Stomach (tissue), 4 donors: ENCODE measurements at regions not wholly inside any gene's neighbourhood (a gene's known extent, or its start where the extent isn't known, plus 50 kb on each side); places are given as distances from the start of the nearest gene placed in this dataset.

Source experiments
- EP300 ChIP-seq: sonication (generic); formaldehyde crosslinking; IDR thresholded peaks from one replicate; pipeline ENCODE4 v1.6.1; 2017; ENCODE audit warnings: antibody characterized with exemption
- POLR2A ChIP-seq, 4 donors: fragments of 450-650 bp; IDR thresholded peaks; one replicate each; pipeline ENCODE4 v1.6.1; 2016; ENCODE audit warnings: antibody characterized with exemption in 4 of 4, control low read depth in 2 of 4, mild to moderate bottlenecking in 1 of 4, moderate library complexity in 1 of 4
- POLR2AphosphoS5 ChIP-seq, 3 donors: sonication (generic); formaldehyde crosslinking; IDR thresholded peaks; one replicate each; pipeline ENCODE4 v1.6.1; 2016; ENCODE audit warnings: antibody characterized with exemption in 3 of 3
- TF ChIP-seq, protein P1 (sequence below), 7 experiments: fragments of 450-650 bp in 4 of 7; fragments of 200-600 bp in 3 of 7; sonication (generic) in 3 of 7; IDR thresholded peaks; one replicate each; pipeline ENCODE4 v1.5.1; 2016 to 2019; ENCODE audit warnings: antibody characterized with exemption in 7 of 7, control low read depth in 2 of 7, mild to moderate bottlenecking in 1 of 7

DNA sequence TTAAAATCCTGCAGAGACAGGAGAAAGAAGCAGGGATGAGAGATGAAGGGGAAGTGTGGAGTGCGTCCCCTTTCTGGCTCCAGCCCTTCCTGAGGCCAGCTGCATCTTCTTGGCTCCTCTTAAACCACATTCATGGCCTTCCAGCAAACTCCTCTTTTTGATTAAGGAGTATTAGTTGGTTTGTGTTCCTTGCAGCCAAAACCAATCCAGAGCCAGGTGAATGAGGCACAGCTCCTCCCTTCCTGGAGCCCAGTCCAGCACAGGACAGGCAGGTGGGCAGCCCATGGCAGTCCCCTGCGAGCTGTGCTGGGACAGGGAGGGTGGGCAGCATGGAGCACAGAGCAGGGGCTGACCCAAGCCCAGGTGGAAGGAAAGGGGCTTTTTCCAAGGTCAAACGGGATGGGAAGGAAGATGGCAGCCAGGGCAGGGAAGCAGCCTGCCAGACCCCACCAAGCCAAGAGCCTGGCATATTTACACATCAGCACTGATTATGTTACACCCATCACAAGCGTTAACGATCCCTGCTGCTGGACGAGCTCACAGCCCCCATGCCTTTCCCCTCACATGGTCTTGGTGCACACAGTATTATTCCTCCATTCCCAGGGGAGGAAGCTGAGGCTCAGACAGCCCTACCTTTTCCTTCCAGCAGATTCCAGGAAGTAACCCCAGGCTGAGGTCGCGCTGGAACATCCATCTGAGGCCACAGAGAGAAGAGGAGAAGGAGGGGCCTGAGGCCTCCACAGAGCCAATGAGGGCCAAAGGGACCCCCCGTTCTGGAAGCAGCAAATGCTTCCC, 175.6 kb downstream of the SMAD6 start:
- TF ChIP-seq, protein P1, sequence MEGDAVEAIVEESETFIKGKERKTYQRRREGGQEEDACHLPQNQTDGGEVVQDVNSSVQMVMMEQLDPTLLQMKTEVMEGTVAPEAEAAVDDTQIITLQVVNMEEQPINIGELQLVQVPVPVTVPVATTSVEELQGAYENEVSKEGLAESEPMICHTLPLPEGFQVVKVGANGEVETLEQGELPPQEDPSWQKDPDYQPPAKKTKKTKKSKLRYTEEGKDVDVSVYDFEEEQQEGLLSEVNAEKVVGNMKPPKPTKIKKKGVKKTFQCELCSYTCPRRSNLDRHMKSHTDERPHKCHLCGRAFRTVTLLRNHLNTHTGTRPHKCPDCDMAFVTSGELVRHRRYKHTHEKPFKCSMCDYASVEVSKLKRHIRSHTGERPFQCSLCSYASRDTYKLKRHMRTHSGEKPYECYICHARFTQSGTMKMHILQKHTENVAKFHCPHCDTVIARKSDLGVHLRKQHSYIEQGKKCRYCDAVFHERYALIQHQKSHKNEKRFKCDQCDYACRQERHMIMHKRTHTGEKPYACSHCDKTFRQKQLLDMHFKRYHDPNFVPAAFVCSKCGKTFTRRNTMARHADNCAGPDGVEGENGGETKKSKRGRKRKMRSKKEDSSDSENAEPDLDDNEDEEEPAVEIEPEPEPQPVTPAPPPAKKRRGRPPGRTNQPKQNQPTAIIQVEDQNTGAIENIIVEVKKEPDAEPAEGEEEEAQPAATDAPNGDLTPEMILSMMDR (IDR thresholded peaks at IDR 0.05), result no peak
- TF ChIP-seq EP300, result no peak
- no peak for TF ChIP-seq POLR2AphosphoS5 (IDR thresholded peaks at IDR 0.05)
- TF ChIP-seq POLR2A (IDR thresholded peaks at IDR 0.05), result no peak
